ENCODE measurements at regions not wholly inside any gene's neighbourhood (a gene's known extent, or its start where the extent isn't known, plus 50 kb on each side); places are given as distances from the start of the nearest gene placed in this dataset.

- no peak for DNase-seq
Measured at GRCh38 chr6:48977573-48977972, 485.5 kb downstream of the MMUT start.

GRCh38 chr6:48973491-48973890, 489.6 kb downstream of the MMUT start:
- Mint-ChIP-seq H3K9me3 (peaks cover 5% of the 10 kb centered on the region), H3K4me3 (no peak overlapping the region), H3K27ac (no peak overlapping the region), H3K36me3 (ENCODE audit: low read depth) (no peaks in the 10 kb centered on the region), H3K4me1 (ENCODE audit: low read depth) (no peaks in the 10 kb centered on the region), H3K27me3 (no peaks in the 10 kb centered on the region)
- no peak for ATAC-seq
- TF ChIP-seq, protein P1, sequence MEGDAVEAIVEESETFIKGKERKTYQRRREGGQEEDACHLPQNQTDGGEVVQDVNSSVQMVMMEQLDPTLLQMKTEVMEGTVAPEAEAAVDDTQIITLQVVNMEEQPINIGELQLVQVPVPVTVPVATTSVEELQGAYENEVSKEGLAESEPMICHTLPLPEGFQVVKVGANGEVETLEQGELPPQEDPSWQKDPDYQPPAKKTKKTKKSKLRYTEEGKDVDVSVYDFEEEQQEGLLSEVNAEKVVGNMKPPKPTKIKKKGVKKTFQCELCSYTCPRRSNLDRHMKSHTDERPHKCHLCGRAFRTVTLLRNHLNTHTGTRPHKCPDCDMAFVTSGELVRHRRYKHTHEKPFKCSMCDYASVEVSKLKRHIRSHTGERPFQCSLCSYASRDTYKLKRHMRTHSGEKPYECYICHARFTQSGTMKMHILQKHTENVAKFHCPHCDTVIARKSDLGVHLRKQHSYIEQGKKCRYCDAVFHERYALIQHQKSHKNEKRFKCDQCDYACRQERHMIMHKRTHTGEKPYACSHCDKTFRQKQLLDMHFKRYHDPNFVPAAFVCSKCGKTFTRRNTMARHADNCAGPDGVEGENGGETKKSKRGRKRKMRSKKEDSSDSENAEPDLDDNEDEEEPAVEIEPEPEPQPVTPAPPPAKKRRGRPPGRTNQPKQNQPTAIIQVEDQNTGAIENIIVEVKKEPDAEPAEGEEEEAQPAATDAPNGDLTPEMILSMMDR (IDR thresholded peaks at IDR 0.05), result no peak
- no peak for DNase-seq
- POLR2A ChIA-PET, result no interaction called here
- intact Hi-C loops (cut with micrococcal nuclease), result no loop called here
- CTCF ChIA-PET, result no interaction called here

More at GRCh38 chr6:48977573-48977972, 485.5 kb downstream of the MMUT start:
- TF ChIP-seq, protein P1 (IDR thresholded peaks at IDR 0.05), result no peak
- H3K36me3 Mint-ChIP-seq (ENCODE audit: low read depth), result no peaks in the 10 kb centered on the region
- H3K9me3 Mint-ChIP-seq, result peaks cover 5% of the 10 kb centered on the region
- no peaks in the 10 kb centered on the region for H3K4me1 Mint-ChIP-seq (ENCODE audit: low read depth)
- ChIA-PET CTCF (no interaction called here), POLR2A (no interaction called here)
- intact Hi-C loops (cut with micrococcal nuclease), result no loop called here
- H3K27me3 Mint-ChIP-seq, result no peaks in the 10 kb centered on the region
- no peak overlapping the region for H3K27ac Mint-ChIP-seq
- H3K4me3 Mint-ChIP-seq, result no peak overlapping the region
- no peak for ATAC-seq

DNA sequence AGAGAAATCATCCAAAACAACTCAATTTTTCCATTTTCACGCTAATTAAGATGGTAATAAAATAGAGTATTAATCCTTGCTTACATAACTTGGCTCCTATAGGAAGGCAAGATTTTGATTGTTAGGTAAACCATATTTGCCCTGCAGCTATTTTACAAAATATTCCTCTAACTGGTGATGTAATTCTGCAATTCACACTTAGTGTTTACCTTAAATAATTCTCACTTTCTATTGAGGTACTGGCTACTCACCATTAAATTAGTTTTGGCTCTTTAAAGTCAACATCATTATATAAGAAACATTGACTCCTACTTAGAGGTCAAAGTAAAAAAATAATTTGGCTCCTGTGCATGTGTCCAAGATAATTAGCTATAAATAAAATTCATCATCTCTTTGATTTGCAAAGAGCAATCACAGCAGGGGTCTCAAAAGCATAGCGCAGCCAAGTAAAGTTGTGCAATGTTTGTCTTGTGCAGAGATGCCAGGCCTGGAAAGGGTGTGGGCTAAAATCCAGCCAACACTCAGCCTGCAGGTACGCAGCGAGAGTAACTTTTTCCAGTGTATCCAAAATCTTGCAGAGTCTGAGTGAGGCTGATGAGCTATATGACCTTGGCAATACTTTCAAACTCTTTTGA, 501.2 kb downstream of the MMUT start:
- ChIA-PET CTCF (no interaction called here), POLR2A (no interaction called here)
- ATAC-seq, result no peak
- Mint-ChIP-seq H3K27me3 (no peaks in the 10 kb centered on the region), H3K4me3 (no peak overlapping the region), H3K36me3 (ENCODE audit: low read depth) (no peaks in the 10 kb centered on the region), H3K4me1 (ENCODE audit: low read depth) (no peaks in the 10 kb centered on the region), H3K9me3 (peaks cover 4% of the 10 kb centered on the region), H3K27ac (no peak overlapping the region)
- intact Hi-C loops (cut with micrococcal nuclease), result no loop called here
- no peak for DNase-seq
- TF ChIP-seq, protein P1 (IDR thresholded peaks at IDR 0.05), result no peak

- TF ChIP-seq, protein P1 (IDR thresholded peaks at IDR 0.05), result no peak
Measured at GRCh38 chr6:48959251-48960060, 503.6 kb downstream of the MMUT start.

GRCh38 chr6:48957781-48958180, 505.3 kb downstream of the MMUT start:
- no peaks in the 10 kb centered on the region for H3K27me3 Mint-ChIP-seq
- no peaks in the 10 kb centered on the region for H3K36me3 Mint-ChIP-seq (ENCODE audit: low read depth)
- POLR2A ChIA-PET, result no interaction called here
- H3K27ac Mint-ChIP-seq, result no peak overlapping the region
- no peaks in the 10 kb centered on the region for H3K4me1 Mint-ChIP-seq (ENCODE audit: low read depth)
- DNase-seq (no peak), ATAC-seq (no peak)
- H3K9me3 Mint-ChIP-seq, result peaks cover 7% of the 10 kb centered on the region
- CTCF ChIA-PET, result no interaction called here
- TF ChIP-seq, protein P1 (IDR thresholded peaks at IDR 0.05), result no peak
- no peak overlapping the region for H3K4me3 Mint-ChIP-seq
- intact Hi-C loops (cut with micrococcal nuclease), result no loop called here

More at GRCh38 chr6:48959251-48960060, 503.6 kb downstream of the MMUT start:
- no peak overlapping the region for H3K4me3 Mint-ChIP-seq
- H3K36me3 Mint-ChIP-seq (ENCODE audit: low read depth), result no peaks in the 10 kb centered on the region
- no peak for ATAC-seq
- no peaks in the 10 kb centered on the region for H3K27me3 Mint-ChIP-seq
- H3K27ac Mint-ChIP-seq, result no peak overlapping the region
- peaks cover 2% of the 10 kb centered on the region for H3K9me3 Mint-ChIP-seq
- intact Hi-C loops (cut with micrococcal nuclease), result no loop called here
- no peak for DNase-seq
- CTCF ChIA-PET, result no interaction called here
- POLR2A ChIA-PET, result no interaction called here
- no peaks in the 10 kb centered on the region for H3K4me1 Mint-ChIP-seq (ENCODE audit: low read depth)
